ENCODE measurements at regions not wholly inside any gene's neighbourhood (a gene's known extent, or its start where the extent isn't known, plus 50 kb on each side); places are given as distances from the start of the nearest gene placed in this dataset.

- TF ChIP-seq CREB1 (CRISPR knock-in tag; IDR thresholded peaks at IDR 0.05; ENCODE audit: low read depth) (no peak), JUNB (IDR thresholded peaks at IDR 0.05; ENCODE audit: unreplicated experiment) (no peak), POLR2AphosphoS5 (IDR thresholded peaks at IDR 0.05; ENCODE audit: low read depth) (no peak), REST (IDR thresholded peaks at IDR 0.05; ENCODE audit: unreplicated experiment) (no peak), EZH2phosphoT487 (IDR thresholded peaks at IDR 0.05; ENCODE audit: unreplicated experiment) (no peak)
- TF ChIP-seq, protein P1, sequence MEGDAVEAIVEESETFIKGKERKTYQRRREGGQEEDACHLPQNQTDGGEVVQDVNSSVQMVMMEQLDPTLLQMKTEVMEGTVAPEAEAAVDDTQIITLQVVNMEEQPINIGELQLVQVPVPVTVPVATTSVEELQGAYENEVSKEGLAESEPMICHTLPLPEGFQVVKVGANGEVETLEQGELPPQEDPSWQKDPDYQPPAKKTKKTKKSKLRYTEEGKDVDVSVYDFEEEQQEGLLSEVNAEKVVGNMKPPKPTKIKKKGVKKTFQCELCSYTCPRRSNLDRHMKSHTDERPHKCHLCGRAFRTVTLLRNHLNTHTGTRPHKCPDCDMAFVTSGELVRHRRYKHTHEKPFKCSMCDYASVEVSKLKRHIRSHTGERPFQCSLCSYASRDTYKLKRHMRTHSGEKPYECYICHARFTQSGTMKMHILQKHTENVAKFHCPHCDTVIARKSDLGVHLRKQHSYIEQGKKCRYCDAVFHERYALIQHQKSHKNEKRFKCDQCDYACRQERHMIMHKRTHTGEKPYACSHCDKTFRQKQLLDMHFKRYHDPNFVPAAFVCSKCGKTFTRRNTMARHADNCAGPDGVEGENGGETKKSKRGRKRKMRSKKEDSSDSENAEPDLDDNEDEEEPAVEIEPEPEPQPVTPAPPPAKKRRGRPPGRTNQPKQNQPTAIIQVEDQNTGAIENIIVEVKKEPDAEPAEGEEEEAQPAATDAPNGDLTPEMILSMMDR (conservative IDR thresholded peaks at IDR 0.05; ENCODE audit: low read depth in 2 of 2), result no peak
These were observed 60.0 kb upstream of the BAIAP2L1 start for GRCh38 chr7:98460902-98461301.

All from GM23338 (cell line).